Peyer's patch (tissue), 4 donors: ENCODE measurements at regions not wholly inside any gene's neighbourhood (a gene's known extent, or its start where the extent isn't known, plus 50 kb on each side); places are given as distances from the start of the nearest gene placed in this dataset.
"Not testable (repeated sequence)": the region's sequence is repeated elsewhere in the genome, so short reads cannot be mapped to it uniquely, and the experiment has no call there.

ENCODE experiments used
- DNase-seq, 3 donors: peaks; one replicate each; pipeline ENCODE4 v3.0.0-alpha.2; 2017 to 2019
- H3K27ac ChIP-seq, 4 donors: fragments of 200-600 bp; sonication (generic); one replicate each; pipeline ENCODE4 v1.5.1; 2016 to 2019
- H3K27me3 ChIP-seq, 2 donors: fragments of 200-600 bp; sonication (generic); one replicate each; pipeline ENCODE4 v1.5.1; 2019
- H3K36me3 ChIP-seq, 3 donors: fragments of 200-600 bp; sonication (generic); one replicate each; pipeline ENCODE4 v1.5.1; 2016 to 2019
- H3K4me1 ChIP-seq, 4 donors: fragments of 200-600 bp; sonication (generic); one replicate each; pipeline ENCODE4 v1.5.1; 2016 to 2019
- H3K4me3 ChIP-seq, 4 donors: fragments of 200-600 bp; sonication (generic); 1 replicate in 3 of 4; 2 replicates in 1 of 4; pipeline ENCODE4 v1.5.1; 2016 to 2019; ENCODE audit warnings: mild to moderate bottlenecking in 1 of 4
- H3K9me3 ChIP-seq, 4 donors: fragments of 200-600 bp; sonication (generic); one replicate each; pipeline ENCODE4 v1.5.1; 2016 to 2019; ENCODE audit warnings: mild to moderate bottlenecking in 1 of 4
- CTCF ChIP-seq, 6 experiments: fragments of 450-650 bp in 4 of 6; fragments of 200-600 bp in 2 of 6; sonication (generic) in 1 of 6; IDR thresholded peaks; one replicate each; pipeline ENCODE4 v1.5.1; 2017 to 2019; ENCODE audit warnings: antibody characterized with exemption in 6 of 6, mild to moderate bottlenecking in 3 of 6, moderate library complexity in 1 of 6
- POLR2A ChIP-seq, 2 donors: fragments of 450-650 bp; IDR thresholded peaks; one replicate each; pipeline ENCODE4 v1.5.1; 2017; ENCODE audit warnings: antibody characterized with exemption in 2 of 2, mild to moderate bottlenecking in 2 of 2, moderate library complexity in 2 of 2

- no peaks in the 10 kb centered on the region for H3K4me1 ChIP-seq
- no peaks in the 10 kb centered on the region for H3K27me3 ChIP-seq
- H3K4me3 ChIP-seq, result no peak overlapping the region
- no peak for TF ChIP-seq POLR2A (IDR thresholded peaks at IDR 0.05)
- no peak for TF ChIP-seq CTCF (IDR thresholded peaks at IDR 0.05)
- no peaks in the 10 kb centered on the region for H3K36me3 ChIP-seq
- no peaks in the 10 kb centered on the region for H3K9me3 ChIP-seq
- peak overlapping the region in 2 of 4 donors; percentile 8 to 19 for H3K27ac ChIP-seq
- no peak for DNase-seq
These were observed 187.6 kb upstream of the SULF2 start for GRCh38 chr20:47972916-47973309.

DNA sequence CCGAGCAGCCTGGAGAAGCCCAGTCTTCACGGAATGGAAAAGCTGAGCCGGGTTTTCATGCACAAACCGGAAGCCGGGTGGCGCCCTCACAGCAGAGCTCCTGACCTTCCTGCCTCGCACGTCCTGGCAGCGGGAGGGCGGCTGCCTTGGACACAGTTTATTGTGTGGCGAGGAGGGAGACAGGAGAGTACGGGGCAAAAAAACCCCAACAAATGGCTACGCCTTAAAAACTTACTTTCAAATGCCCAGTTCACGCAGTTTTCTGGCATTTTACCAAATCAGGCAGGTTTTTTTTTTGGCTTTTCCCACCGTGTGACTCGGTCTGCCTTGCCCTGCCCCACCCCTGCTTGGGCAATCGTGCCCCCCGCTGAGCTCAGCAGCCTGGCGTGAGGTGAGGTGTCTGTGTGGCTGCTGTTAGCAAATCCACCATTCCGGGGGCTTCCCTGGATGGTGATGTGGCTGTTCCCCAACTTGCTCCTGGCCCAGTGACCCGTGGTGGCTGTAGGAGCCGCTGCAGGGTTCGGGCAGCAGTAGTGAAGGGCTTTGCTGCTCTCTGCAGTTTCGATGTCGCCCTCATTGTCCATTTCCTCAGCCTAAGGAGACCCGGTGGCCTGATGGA, 187.1 kb upstream of the SULF2 start:
- not testable (repeated sequence) for DNase-seq, H3K36me3 ChIP-seq, H3K9me3 ChIP-seq, H3K4me1 ChIP-seq, H3K4me3 ChIP-seq, H3K27me3 ChIP-seq
- peak overlapping the region in 2 of 4 donors; percentile 8 to 19 for H3K27ac ChIP-seq
- peak in 2 of 6 experiments; percentile 6 to 29 for TF ChIP-seq CTCF (IDR thresholded peaks at IDR 0.05)

- TF ChIP-seq POLR2A (IDR thresholded peaks at IDR 0.05) (no peak), CTCF (IDR thresholded peaks at IDR 0.05) (no peak)
- H3K36me3 ChIP-seq, result no peaks in the 10 kb centered on the region
- H3K27ac ChIP-seq, result no peak overlapping the region
- DNase-seq, result no peak
- no peaks in the 10 kb centered on the region for H3K4me1 ChIP-seq
- no peaks in the 10 kb centered on the region for H3K27me3 ChIP-seq
- no peaks in the 10 kb centered on the region for H3K9me3 ChIP-seq
- no peak overlapping the region for H3K4me3 ChIP-seq
These were observed 185.9 kb upstream of the SULF2 start for GRCh38 chr20:47971058-47971791.

DNA sequence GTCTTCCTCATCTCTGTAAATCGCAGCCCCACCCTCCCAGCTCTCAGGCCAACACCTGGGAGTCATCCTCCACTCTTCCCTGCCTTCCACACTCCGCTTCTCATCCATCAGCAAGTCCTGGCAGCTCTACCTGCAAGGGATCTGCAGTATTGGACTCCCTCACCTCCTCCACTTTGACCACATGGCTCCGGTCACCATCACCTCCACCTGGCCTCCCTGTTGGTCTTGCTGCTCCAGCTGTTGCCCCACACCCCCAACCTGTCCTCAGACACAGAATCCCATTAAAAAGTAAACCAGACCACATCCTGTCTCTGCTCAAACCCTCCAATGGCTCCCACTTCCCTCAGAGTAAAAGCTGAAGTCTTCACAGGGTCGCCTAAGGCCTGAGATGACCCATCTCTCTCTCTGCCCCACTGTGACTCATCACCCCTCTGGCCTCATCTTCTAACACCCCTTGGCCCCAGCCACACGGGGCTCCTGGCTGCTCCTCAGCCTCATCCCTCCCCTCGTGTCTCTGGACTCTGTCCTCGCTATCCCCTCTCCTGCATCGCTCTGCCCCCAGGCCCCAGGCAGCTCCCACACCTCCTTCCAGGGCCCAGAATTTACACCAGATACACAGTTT, 185.1 kb upstream of the SULF2 start:
- TF ChIP-seq CTCF (IDR thresholded peaks at IDR 0.05), result no peak
- TF ChIP-seq POLR2A (IDR thresholded peaks at IDR 0.05), result no peak
- H3K36me3 ChIP-seq, result no peaks in the 10 kb centered on the region
- H3K27ac ChIP-seq, result no peak overlapping the region
- no peaks in the 10 kb centered on the region for H3K27me3 ChIP-seq
- H3K9me3 ChIP-seq, result no peaks in the 10 kb centered on the region
- H3K4me1 ChIP-seq, result no peaks in the 10 kb centered on the region
- DNase-seq, result no peak
- no peak overlapping the region for H3K4me3 ChIP-seq

DNA sequence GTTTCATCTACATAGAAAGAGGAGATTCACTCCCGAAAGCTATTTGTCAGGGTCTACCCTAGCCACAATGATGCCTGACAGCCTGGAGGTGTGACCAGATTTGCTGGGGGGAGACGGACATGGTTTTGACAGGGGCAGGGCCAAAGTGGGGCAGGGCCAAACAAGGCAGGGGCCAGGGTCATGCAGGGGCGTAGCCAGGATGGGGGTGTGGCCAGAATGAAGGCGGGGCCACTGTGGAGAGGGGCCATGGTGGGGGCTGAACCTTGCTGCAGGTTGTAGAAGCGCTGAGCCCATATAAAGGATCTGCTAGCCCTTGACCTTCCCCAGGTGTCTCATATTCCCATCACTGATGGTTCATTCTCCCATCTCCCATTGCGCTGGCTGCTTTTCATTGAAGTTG, 184.1 kb upstream of the SULF2 start:
- Histone ChIP-seq H3K36me3 (no peaks in the 10 kb centered on the region), H3K4me3 (no peak overlapping the region), H3K4me1 (no peaks in the 10 kb centered on the region), H3K27ac (no peak overlapping the region), H3K27me3 (no peaks in the 10 kb centered on the region), H3K9me3 (no peaks in the 10 kb centered on the region)
- no peak for DNase-seq
- TF ChIP-seq CTCF (IDR thresholded peaks at IDR 0.05) (no peak), POLR2A (IDR thresholded peaks at IDR 0.05) (no peak)
